ENCODE measurements at regions not wholly inside any gene's neighbourhood (a gene's known extent, or its start where the extent isn't known, plus 50 kb on each side); places are given as distances from the start of the nearest gene placed in this dataset.

GRCh38 chr16:66083171-66083570 is 283.3 kb upstream of the CDH5 start:
- CTCF ChIA-PET, result no interaction called here
- no peak overlapping the region for H3K4me3 ChIP-seq (ENCODE audit: control insufficient read depth in 1 of 2, extremely low read depth in 1 of 2, low read length in 1 of 2)
- no peaks in the 10 kb centered on the region for H3K9me3 ChIP-seq
- DNase-seq (no peak), ATAC-seq (replicated peaks in 1 of 4) (no peak)
- POLR2A ChIA-PET, result no interaction called here
- Mint-ChIP-seq H3K27me3 (peaks cover 4 to 9% of the 10 kb centered on the region in 2 donors), H3K4me1 (no peaks in the 10 kb centered on the region), H3K27ac (no peak overlapping the region), H3K4me3 (no peak overlapping the region), H3K9me3 (peaks cover 0 to 4% (median 0%) of the 10 kb centered on the region in 3 donors), H3K36me3 (no peaks in the 10 kb centered on the region)
- no peaks in the 10 kb centered on the region for H3K36me3 ChIP-seq (ENCODE audit: control insufficient read depth in 2 of 2, extremely low read depth in 1 of 2, insufficient read depth in 1 of 2, low read length in 1 of 2)
- no peaks in the 10 kb centered on the region for H3K27me3 ChIP-seq (replicated peaks in 1 of 2; ENCODE audit: control insufficient read depth in 2 of 2, extremely low read depth in 1 of 2, insufficient read depth in 2 of 2, low read length in 1 of 2)
- H3K27ac ChIP-seq (ENCODE audit: low read length), result no peak overlapping the region
- no CpG with 5 or more reads among the region's 1 CpG for WGBS (ENCODE audit: insufficient coverage)
- no peaks in the 10 kb centered on the region for H3K4me1 ChIP-seq (ENCODE audit: control insufficient read depth in 1 of 2, extremely low read depth in 1 of 2, insufficient read depth in 2 of 2, low read length in 2 of 2)

GRCh38 chr16:66082424-66082823 is 284.1 kb upstream of the CDH5 start:
- H3K4me1 ChIP-seq (ENCODE audit: control insufficient read depth in 1 of 2, extremely low read depth in 1 of 2, insufficient read depth in 2 of 2, low read length in 2 of 2), result no peaks in the 10 kb centered on the region
- DNase-seq (no peak), ATAC-seq (replicated peaks in 1 of 4) (no peak)
- peaks cover 4 to 9% of the 10 kb centered on the region in 2 donors for H3K27me3 Mint-ChIP-seq
- H3K27ac ChIP-seq (ENCODE audit: low read length), result no peak overlapping the region
- no peaks in the 10 kb centered on the region for H3K36me3 ChIP-seq (ENCODE audit: control insufficient read depth in 2 of 2, extremely low read depth in 1 of 2, insufficient read depth in 1 of 2, low read length in 1 of 2)
- H3K27ac Mint-ChIP-seq, result no peak overlapping the region
- H3K4me3 Mint-ChIP-seq, result no peak overlapping the region
- no peak overlapping the region for H3K4me3 ChIP-seq (ENCODE audit: control insufficient read depth in 1 of 2, extremely low read depth in 1 of 2, low read length in 1 of 2)
- H3K36me3 Mint-ChIP-seq, result no peaks in the 10 kb centered on the region
- H3K9me3 Mint-ChIP-seq, result peaks cover 0 to 4% (median 0%) of the 10 kb centered on the region in 3 donors
- CTCF ChIA-PET, result no interaction called here
- no CpG with 5 or more reads among the region's 2 CpGs for WGBS (ENCODE audit: insufficient coverage)
- no peaks in the 10 kb centered on the region for H3K4me1 Mint-ChIP-seq
- POLR2A ChIA-PET, result no interaction called here
- H3K9me3 ChIP-seq, result no peaks in the 10 kb centered on the region
- H3K27me3 ChIP-seq (replicated peaks in 1 of 2; ENCODE audit: control insufficient read depth in 2 of 2, extremely low read depth in 1 of 2, insufficient read depth in 2 of 2, low read length in 1 of 2), result no peaks in the 10 kb centered on the region

GRCh38 chr16:66081775-66082366 is 284.6 kb upstream of the CDH5 start:
- H3K36me3 Mint-ChIP-seq, result no peaks in the 10 kb centered on the region
- no peak overlapping the region for H3K4me3 Mint-ChIP-seq

GRCh38 chr16:66079671-66080334 is 286.7 kb upstream of the CDH5 start:
- Mint-ChIP-seq H3K27ac (no peak overlapping the region), H3K4me1 (no peaks in the 10 kb centered on the region), H3K27me3 (peaks cover 6 to 13% of the 10 kb centered on the region in 2 donors), H3K4me3 (no peak overlapping the region), H3K9me3 (peaks cover 0 to 4% (median 0%) of the 10 kb centered on the region in 3 donors), H3K36me3 (no peaks in the 10 kb centered on the region)
- no peak for ATAC-seq (replicated peaks in 1 of 4)
- CTCF ChIA-PET, result no interaction called here
- no peaks in the 10 kb centered on the region for H3K9me3 ChIP-seq
- no peak overlapping the region for H3K27ac ChIP-seq (ENCODE audit: low read length)
- WGBS (ENCODE audit: insufficient coverage), result no CpG with 5 or more reads among the region's 5 CpGs
- H3K27me3 ChIP-seq (replicated peaks in 1 of 2; ENCODE audit: control insufficient read depth in 2 of 2, extremely low read depth in 1 of 2, insufficient read depth in 2 of 2, low read length in 1 of 2), result no peaks in the 10 kb centered on the region
- POLR2A ChIA-PET, result no interaction called here
- no peaks in the 10 kb centered on the region for H3K36me3 ChIP-seq (ENCODE audit: control insufficient read depth in 2 of 2, extremely low read depth in 1 of 2, insufficient read depth in 1 of 2, low read length in 1 of 2)
- H3K4me1 ChIP-seq (ENCODE audit: control insufficient read depth in 1 of 2, extremely low read depth in 1 of 2, insufficient read depth in 2 of 2, low read length in 2 of 2), result no peaks in the 10 kb centered on the region
- H3K4me3 ChIP-seq (ENCODE audit: control insufficient read depth in 1 of 2, extremely low read depth in 1 of 2, low read length in 1 of 2), result no peak overlapping the region
- DNase-seq, result no peak

More at GRCh38 chr16:66081775-66082366, 284.6 kb upstream of the CDH5 start:
- Histone ChIP-seq H3K27me3 (replicated peaks in 1 of 2; ENCODE audit: control insufficient read depth in 2 of 2, extremely low read depth in 1 of 2, insufficient read depth in 2 of 2, low read length in 1 of 2) (no peaks in the 10 kb centered on the region), H3K4me3 (ENCODE audit: control insufficient read depth in 1 of 2, extremely low read depth in 1 of 2, low read length in 1 of 2) (no peak overlapping the region), H3K4me1 (ENCODE audit: control insufficient read depth in 1 of 2, extremely low read depth in 1 of 2, insufficient read depth in 2 of 2, low read length in 2 of 2) (no peaks in the 10 kb centered on the region), H3K9me3 (no peaks in the 10 kb centered on the region), H3K27ac (ENCODE audit: low read length) (no peak overlapping the region), H3K36me3 (ENCODE audit: control insufficient read depth in 2 of 2, extremely low read depth in 1 of 2, insufficient read depth in 1 of 2, low read length in 1 of 2) (no peaks in the 10 kb centered on the region)
- 80% methylated on average over 1 of the region's 5 CpGs for WGBS (ENCODE audit: insufficient coverage)
- no peak overlapping the region for H3K27ac Mint-ChIP-seq
- DNase-seq (no peak), ATAC-seq (replicated peaks in 1 of 4) (no peak)
- CTCF ChIA-PET, result no interaction called here
- peaks cover 0 to 4% (median 0%) of the 10 kb centered on the region in 3 donors for H3K9me3 Mint-ChIP-seq
- H3K27me3 Mint-ChIP-seq, result peaks cover 4 to 9% of the 10 kb centered on the region in 2 donors
- H3K4me1 Mint-ChIP-seq, result no peaks in the 10 kb centered on the region
- POLR2A ChIA-PET, result no interaction called here

- Histone ChIP-seq H3K27ac (ENCODE audit: low read length) (no peak overlapping the region), H3K9me3 (no peaks in the 10 kb centered on the region), H3K36me3 (ENCODE audit: control insufficient read depth in 2 of 2, extremely low read depth in 1 of 2, insufficient read depth in 1 of 2, low read length in 1 of 2) (no peaks in the 10 kb centered on the region), H3K4me1 (ENCODE audit: control insufficient read depth in 1 of 2, extremely low read depth in 1 of 2, insufficient read depth in 2 of 2, low read length in 2 of 2) (no peaks in the 10 kb centered on the region), H3K4me3 (ENCODE audit: control insufficient read depth in 1 of 2, extremely low read depth in 1 of 2, low read length in 1 of 2) (no peak overlapping the region), H3K27me3 (replicated peaks in 1 of 2; ENCODE audit: control insufficient read depth in 2 of 2, extremely low read depth in 1 of 2, insufficient read depth in 2 of 2, low read length in 1 of 2) (peaks cover 0 to 9% of the 10 kb centered on the region in 2 experiments)
- WGBS (ENCODE audit: insufficient coverage), result 42% methylated on average over 1 of the region's 6 CpGs
- H3K9me3 Mint-ChIP-seq, result no peaks in the 10 kb centered on the region
- H3K27me3 Mint-ChIP-seq, result peaks cover 6 to 13% of the 10 kb centered on the region in 2 donors
- no peak overlapping the region for H3K4me3 Mint-ChIP-seq
- no peaks in the 10 kb centered on the region for H3K36me3 Mint-ChIP-seq
- POLR2A ChIA-PET, result no interaction called here
- H3K27ac Mint-ChIP-seq, result no peak overlapping the region
- CTCF ChIA-PET, result no interaction called here
- ATAC-seq (replicated peaks in 1 of 4) (no peak), DNase-seq (no peak)
- no peaks in the 10 kb centered on the region for H3K4me1 Mint-ChIP-seq
Measured at GRCh38 chr16:66070140-66070917, 296.2 kb upstream of the CDH5 start.

GRCh38 chr16:66069587-66069986 is 296.9 kb upstream of the CDH5 start:
- no CpG with 5 or more reads among the region's 3 CpGs for WGBS (ENCODE audit: insufficient coverage)
- H3K27me3 ChIP-seq (replicated peaks in 1 of 2; ENCODE audit: control insufficient read depth in 2 of 2, extremely low read depth in 1 of 2, insufficient read depth in 2 of 2, low read length in 1 of 2), result peaks cover 0 to 9% of the 10 kb centered on the region in 2 experiments
- Mint-ChIP-seq H3K9me3 (no peaks in the 10 kb centered on the region), H3K27me3 (peaks cover 6 to 11% of the 10 kb centered on the region in 2 donors), H3K4me1 (no peaks in the 10 kb centered on the region), H3K27ac (no peak overlapping the region), H3K4me3 (no peak overlapping the region), H3K36me3 (no peaks in the 10 kb centered on the region)
- CTCF ChIA-PET, result no interaction called here
- ATAC-seq (replicated peaks in 1 of 4), result no peak
- POLR2A ChIA-PET, result no interaction called here
- no peaks in the 10 kb centered on the region for H3K9me3 ChIP-seq
- H3K36me3 ChIP-seq (ENCODE audit: control insufficient read depth in 2 of 2, extremely low read depth in 1 of 2, insufficient read depth in 1 of 2, low read length in 1 of 2), result no peaks in the 10 kb centered on the region
- no peaks in the 10 kb centered on the region for H3K4me1 ChIP-seq (ENCODE audit: control insufficient read depth in 1 of 2, extremely low read depth in 1 of 2, insufficient read depth in 2 of 2, low read length in 2 of 2)
- no peak for DNase-seq
- no peak overlapping the region for H3K27ac ChIP-seq (ENCODE audit: low read length)
- H3K4me3 ChIP-seq (ENCODE audit: control insufficient read depth in 1 of 2, extremely low read depth in 1 of 2, low read length in 1 of 2), result no peak overlapping the region

All from T-cell (primary cell).